ENCODE measurements at regions not wholly inside any gene's neighbourhood (a gene's known extent, or its start where the extent isn't known, plus 50 kb on each side); places are given as distances from the start of the nearest gene placed in this dataset.

- H3K4me3 ChIP-seq (ENCODE audit: low read depth, low read length), result no peak overlapping the region
- DNase-seq (ENCODE audit: low read depth), result no peak
- TF ChIP-seq CTCF (IDR thresholded peaks at IDR 0.05; ENCODE audit: low read depth, low read length, missing control alignments), result no peak
Measured at GRCh38 chr19:29115181-29115580, 97.8 kb downstream of the UQCRFS1 start.

GRCh38 chr19:29113838-29114237 lies 99.1 kb downstream of the UQCRFS1 start:
- no peak for TF ChIP-seq CTCF (IDR thresholded peaks at IDR 0.05; ENCODE audit: low read depth, low read length, missing control alignments)
- DNase-seq (ENCODE audit: low read depth), result no peak
- H3K4me3 ChIP-seq (ENCODE audit: low read depth, low read length), result no peak overlapping the region

- no peak for DNase-seq (ENCODE audit: low read depth)
- no peak overlapping the region for H3K4me3 ChIP-seq (ENCODE audit: low read depth, low read length)
- TF ChIP-seq CTCF (IDR thresholded peaks at IDR 0.05; ENCODE audit: low read depth, low read length, missing control alignments), result no peak
Measured at GRCh38 chr19:29111576-29111975, 101.4 kb downstream of the UQCRFS1 start.

GRCh38 chr19:29107831-29108230 lies 105.1 kb downstream of the UQCRFS1 start:
- H3K4me3 ChIP-seq (ENCODE audit: low read depth, low read length), result no peak overlapping the region
- no peak for DNase-seq (ENCODE audit: low read depth)
- TF ChIP-seq CTCF (IDR thresholded peaks at IDR 0.05; ENCODE audit: low read depth, low read length, missing control alignments), result no peak

- no peak for TF ChIP-seq CTCF (IDR thresholded peaks at IDR 0.05; ENCODE audit: low read depth, low read length, missing control alignments)
- DNase-seq (ENCODE audit: low read depth), result no peak
- no peak overlapping the region for H3K4me3 ChIP-seq (ENCODE audit: low read depth, low read length)
Measured at GRCh38 chr19:29106346-29106885, 106.5 kb downstream of the UQCRFS1 start.

GRCh38 chr19:29105629-29106292 lies 107.2 kb downstream of the UQCRFS1 start:
- TF ChIP-seq CTCF (IDR thresholded peaks at IDR 0.05; ENCODE audit: low read depth, low read length, missing control alignments), result no peak
- H3K4me3 ChIP-seq (ENCODE audit: low read depth, low read length), result no peak overlapping the region
- DNase-seq (ENCODE audit: low read depth), result no peak
